Hepatocyte (in vitro differentiated cells): ENCODE measurements at regions not wholly inside any gene's neighbourhood (a gene's known extent, or its start where the extent isn't known, plus 50 kb on each side); places are given as distances from the start of the nearest gene placed in this dataset.

Experiments used
- DNase-seq: peaks from one replicate; pipeline ENCODE4 v3.0.0-alpha.2; 2016; ENCODE audit warnings: low spot score
- H2AFZ ChIP-seq: fragments of 200-600 bp; sonication (generic); 2 replicates; pipeline ENCODE4 v1.6.0; 2016; ENCODE audit warnings: antibody characterized with exemption, mild to moderate bottlenecking
- H3K27ac ChIP-seq: fragments of 200-600 bp; sonication (generic); 2 replicates; pipeline ENCODE4 v1.5.1; 2016; ENCODE audit warnings: mild to moderate bottlenecking
- H3K27me3 ChIP-seq: fragments of 200-600 bp; sonication (generic); 2 replicates; pipeline ENCODE4 v1.6.1; 2016
- H3K36me3 ChIP-seq: fragments of 200-600 bp; sonication (generic); replicated peaks from 2 replicates; pipeline ENCODE4 v1.5.1; 2016; ENCODE audit warnings: low read depth; ENCODE audit not compliant: insufficient read depth
- H3K4me1 ChIP-seq: fragments of 200-600 bp; sonication (generic); 2 replicates; pipeline ENCODE4 v1.5.1; 2016; ENCODE audit warnings: mild to moderate bottlenecking, moderate library complexity; ENCODE audit not compliant: insufficient read depth
- H3K4me2 ChIP-seq: fragments of 200-600 bp; sonication (generic); 2 replicates; pipeline ENCODE4 v1.6.0; 2016
- H3K4me3 ChIP-seq: fragments of 200-600 bp; sonication (generic); 2 replicates; pipeline ENCODE4 v1.5.1; 2016; ENCODE audit warnings: mild to moderate bottlenecking
- H3K79me2 ChIP-seq: fragments of 200-600 bp; sonication (generic); 2 replicates; pipeline ENCODE4 v1.6.0; 2017; ENCODE audit warnings: mild to moderate bottlenecking
- H3K9me2 ChIP-seq: fragments of 200-600 bp; sonication (generic); replicated peaks from 2 replicates; pipeline ENCODE4 v1.6.0; 2017; ENCODE audit warnings: mild to moderate bottlenecking; ENCODE audit not compliant: insufficient read depth
- H3K9me3 ChIP-seq: fragments of 200-600 bp; sonication (generic); 2 replicates; pipeline ENCODE4 v1.5.1; 2016; ENCODE audit warnings: low read depth, mild to moderate bottlenecking
- H4K20me1 ChIP-seq: fragments of 200-600 bp; sonication (generic); 2 replicates; pipeline ENCODE4 v1.6.0; 2016; ENCODE audit warnings: mild to moderate bottlenecking; ENCODE audit not compliant: insufficient read depth, poor library complexity, severe bottlenecking
- EZH2 ChIP-seq: fragments of 200-600 bp; sonication (generic); IDR thresholded peaks from 2 replicates; pipeline ENCODE4 v1.6.1; 2016; ENCODE audit warnings: antibody characterized with exemption, mild to moderate bottlenecking, borderline replicate concordance
- EZH2phosphoT487 ChIP-seq: fragments of 200-600 bp; sonication (generic); IDR thresholded peaks from one replicate; pipeline ENCODE4 v1.6.1; 2018; ENCODE audit warnings: antibody characterized with exemption, mild to moderate bottlenecking, low read depth, moderate library complexity; ENCODE audit not compliant: unreplicated experiment, severe bottlenecking
- WGBS: methylation state at CpG from one replicate; pipeline ENCODE4 v1.1.6; 2016; ENCODE audit warnings: low lambda C conversion rate; ENCODE audit errors: missing lambda C conversion rate; 5-methylcytosine and 5-hydroxymethylcytosine counted together
- TF ChIP-seq, protein P1 (sequence below): fragments of 200-600 bp; sonication (generic); IDR thresholded peaks from 2 replicates; pipeline ENCODE4 v1.5.1; 2016; ENCODE audit warnings: antibody characterized with exemption, mild to moderate bottlenecking; ENCODE audit not compliant: poor library complexity

DNA sequence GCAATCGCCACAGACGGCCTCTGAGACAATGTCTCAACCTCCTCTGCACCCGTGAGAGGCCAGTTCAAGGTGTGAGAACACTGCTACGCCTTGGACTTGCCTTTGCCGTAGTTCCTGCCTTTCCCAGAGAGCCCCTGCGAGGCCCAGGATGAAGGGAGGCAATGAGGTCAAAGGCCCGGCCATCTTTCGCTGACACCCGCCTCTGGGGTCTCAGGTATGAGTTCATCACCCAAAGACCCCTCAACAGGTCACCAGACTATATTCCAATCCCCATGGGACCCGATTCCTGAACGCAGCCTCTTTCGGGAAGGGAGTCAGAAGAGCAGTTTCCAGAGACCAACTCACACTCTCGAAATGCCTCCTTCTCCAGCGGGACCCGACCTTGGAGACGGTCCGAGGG is 573.5 kb downstream of the KCNJ18 start:
- Histone ChIP-seq H4K20me1 (no peaks in the 10 kb centered on the region), H3K27me3 (no peaks in the 10 kb centered on the region), H3K4me2 (no peak overlapping the region), H3K4me1 (no peaks in the 10 kb centered on the region), H3K9me3 (peaks cover 11% of the 10 kb centered on the region), H3K4me3 (no peak overlapping the region), H3K79me2 (no peaks in the 10 kb centered on the region), H3K36me3 (no peaks in the 10 kb centered on the region), H2AFZ (no peak overlapping the region), H3K27ac (no peak overlapping the region), H3K9me2 (no peaks in the 10 kb centered on the region)
- TF ChIP-seq EZH2 = no peak
- TF ChIP-seq, protein P1, sequence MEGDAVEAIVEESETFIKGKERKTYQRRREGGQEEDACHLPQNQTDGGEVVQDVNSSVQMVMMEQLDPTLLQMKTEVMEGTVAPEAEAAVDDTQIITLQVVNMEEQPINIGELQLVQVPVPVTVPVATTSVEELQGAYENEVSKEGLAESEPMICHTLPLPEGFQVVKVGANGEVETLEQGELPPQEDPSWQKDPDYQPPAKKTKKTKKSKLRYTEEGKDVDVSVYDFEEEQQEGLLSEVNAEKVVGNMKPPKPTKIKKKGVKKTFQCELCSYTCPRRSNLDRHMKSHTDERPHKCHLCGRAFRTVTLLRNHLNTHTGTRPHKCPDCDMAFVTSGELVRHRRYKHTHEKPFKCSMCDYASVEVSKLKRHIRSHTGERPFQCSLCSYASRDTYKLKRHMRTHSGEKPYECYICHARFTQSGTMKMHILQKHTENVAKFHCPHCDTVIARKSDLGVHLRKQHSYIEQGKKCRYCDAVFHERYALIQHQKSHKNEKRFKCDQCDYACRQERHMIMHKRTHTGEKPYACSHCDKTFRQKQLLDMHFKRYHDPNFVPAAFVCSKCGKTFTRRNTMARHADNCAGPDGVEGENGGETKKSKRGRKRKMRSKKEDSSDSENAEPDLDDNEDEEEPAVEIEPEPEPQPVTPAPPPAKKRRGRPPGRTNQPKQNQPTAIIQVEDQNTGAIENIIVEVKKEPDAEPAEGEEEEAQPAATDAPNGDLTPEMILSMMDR = no peak
- no peak for TF ChIP-seq EZH2phosphoT487
- no peak for DNase-seq
- WGBS = 79% methylated on average over 17 of the region's 17 CpGs

DNA sequence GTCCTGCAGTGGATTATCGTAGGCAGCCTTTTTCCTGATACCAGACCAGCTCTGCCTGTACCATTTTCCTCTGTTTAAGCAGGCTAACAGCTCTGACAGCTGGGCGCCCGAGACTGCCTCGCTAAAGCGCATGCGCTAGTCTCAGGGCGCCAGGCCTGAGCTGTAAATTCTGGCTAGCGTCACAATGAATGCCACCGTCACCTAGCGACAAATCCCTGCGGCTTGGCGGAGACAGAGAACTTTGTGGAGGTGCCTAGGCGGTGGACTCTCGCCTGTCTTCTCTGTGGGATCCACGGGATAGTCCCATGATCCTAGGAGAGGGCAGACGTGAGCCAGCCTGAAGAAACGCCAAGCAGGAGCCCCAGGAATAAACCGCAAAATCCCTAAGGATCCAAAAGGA is 573.9 kb downstream of the KCNJ18 start:
- H3K4me1 ChIP-seq = no peaks in the 10 kb centered on the region
- no peaks in the 10 kb centered on the region for H3K27me3 ChIP-seq
- H3K27ac ChIP-seq = no peak overlapping the region
- no peak overlapping the region for H3K4me3 ChIP-seq
- H3K9me3 ChIP-seq = peaks cover 11% of the 10 kb centered on the region
- TF ChIP-seq, protein P1 = no peak
- TF ChIP-seq EZH2 = no peak
- TF ChIP-seq EZH2phosphoT487 = no peak
- H2AFZ ChIP-seq = no peak overlapping the region
- H3K9me2 ChIP-seq = no peaks in the 10 kb centered on the region
- H3K4me2 ChIP-seq = no peak overlapping the region
- 80% methylated on average over 18 of the region's 18 CpGs for WGBS
- DNase-seq = no peak
- no peaks in the 10 kb centered on the region for H4K20me1 ChIP-seq
- no peaks in the 10 kb centered on the region for H3K79me2 ChIP-seq
- H3K36me3 ChIP-seq = no peaks in the 10 kb centered on the region

DNA sequence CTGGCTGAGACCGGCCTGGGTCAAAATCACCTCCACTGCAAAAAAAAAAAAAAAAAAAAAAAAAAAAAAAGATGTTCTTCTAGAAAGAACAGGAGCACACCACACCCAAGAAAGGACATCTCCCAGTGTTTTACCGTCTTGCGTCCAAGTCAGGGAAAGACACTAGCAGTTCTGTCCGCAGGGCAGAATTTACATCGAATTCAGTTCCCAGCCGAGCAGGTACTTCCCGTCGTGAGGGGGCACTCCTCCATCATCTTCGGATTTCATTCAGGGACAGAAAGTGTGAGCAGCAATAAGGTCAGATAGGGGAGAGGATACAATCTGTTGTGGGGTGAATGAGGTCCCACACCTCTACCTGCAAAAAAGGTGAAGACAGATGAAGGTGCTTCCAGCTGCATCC is 574.7 kb downstream of the KCNJ18 start:
- 90% methylated on average over 9 of the region's 9 CpGs for WGBS
- no peak for DNase-seq
- H3K4me3 ChIP-seq = no peak overlapping the region
- H3K4me2 ChIP-seq = no peak overlapping the region
- H3K27ac ChIP-seq = no peak overlapping the region
- H3K4me1 ChIP-seq = no peaks in the 10 kb centered on the region
- TF ChIP-seq, protein P1 = no peak
- no peak for TF ChIP-seq EZH2
- TF ChIP-seq EZH2phosphoT487 = no peak
- H3K27me3 ChIP-seq = no peaks in the 10 kb centered on the region
- H3K79me2 ChIP-seq = no peaks in the 10 kb centered on the region
- no peaks in the 10 kb centered on the region for H3K9me2 ChIP-seq
- H2AFZ ChIP-seq = no peak overlapping the region
- H3K9me3 ChIP-seq = peaks cover 11% of the 10 kb centered on the region
- H4K20me1 ChIP-seq = no peaks in the 10 kb centered on the region
- H3K36me3 ChIP-seq = no peaks in the 10 kb centered on the region
